SK-N-DZ (cell line): ENCODE measurements at regions not wholly inside any gene's neighbourhood (a gene's known extent, or its start where the extent isn't known, plus 50 kb on each side); places are given as distances from the start of the nearest gene placed in this dataset.
"Not testable (repeated sequence)": the region's sequence is repeated elsewhere in the genome, so short reads cannot be mapped to it uniquely, and the experiment has no call there.

ENCODE experiments used
- DNase-seq: peaks from one replicate; pipeline ENCODE4 v3.0.0-alpha.2; 2015; ENCODE audit warnings: low spot score
- small RNA-seq, 2 experiments: library from RNA; depleted of rRNA; stranded (forward); fragments of <200 nt; gene quantifications; one replicate each; pipeline ENCODE3, GENCODE V24; 2014

DNA sequence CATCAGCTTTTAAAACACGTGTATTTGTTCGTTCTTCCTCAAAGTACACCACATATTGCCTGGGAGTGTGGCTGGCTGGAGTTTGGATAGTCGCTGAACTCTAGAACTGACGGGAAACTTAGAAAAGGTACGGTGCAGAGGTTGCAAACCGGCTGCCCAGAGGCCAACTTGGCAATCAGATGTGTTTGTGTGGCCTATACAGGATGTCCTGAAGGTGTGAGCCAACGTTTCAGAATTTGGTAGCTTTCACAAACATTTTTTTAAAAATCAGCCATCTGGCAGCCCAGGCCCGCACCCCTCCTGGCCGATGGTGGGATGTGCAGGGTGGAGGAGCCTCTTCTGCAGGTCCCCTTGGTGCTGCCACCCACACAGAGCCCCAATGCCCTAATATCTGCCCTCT is 73.6 kb upstream of the SLC25A33 start:
- no peak for DNase-seq

- DNase-seq, result no peak
These were observed 72.2 kb upstream of the SLC25A33 start for GRCh38 chr1:9466780-9467758.

- not testable (repeated sequence) for DNase-seq
These were observed 69.4 kb upstream of the SLC25A33 start for GRCh38 chr1:9469882-9470281.

GRCh38 chr1:9471679-9472078 is 67.6 kb upstream of the SLC25A33 start:
- no peak for DNase-seq

GRCh38 chr1:9472386-9473031 is 66.8 kb upstream of the SLC25A33 start:
- DNase-seq, result no peak

DNA sequence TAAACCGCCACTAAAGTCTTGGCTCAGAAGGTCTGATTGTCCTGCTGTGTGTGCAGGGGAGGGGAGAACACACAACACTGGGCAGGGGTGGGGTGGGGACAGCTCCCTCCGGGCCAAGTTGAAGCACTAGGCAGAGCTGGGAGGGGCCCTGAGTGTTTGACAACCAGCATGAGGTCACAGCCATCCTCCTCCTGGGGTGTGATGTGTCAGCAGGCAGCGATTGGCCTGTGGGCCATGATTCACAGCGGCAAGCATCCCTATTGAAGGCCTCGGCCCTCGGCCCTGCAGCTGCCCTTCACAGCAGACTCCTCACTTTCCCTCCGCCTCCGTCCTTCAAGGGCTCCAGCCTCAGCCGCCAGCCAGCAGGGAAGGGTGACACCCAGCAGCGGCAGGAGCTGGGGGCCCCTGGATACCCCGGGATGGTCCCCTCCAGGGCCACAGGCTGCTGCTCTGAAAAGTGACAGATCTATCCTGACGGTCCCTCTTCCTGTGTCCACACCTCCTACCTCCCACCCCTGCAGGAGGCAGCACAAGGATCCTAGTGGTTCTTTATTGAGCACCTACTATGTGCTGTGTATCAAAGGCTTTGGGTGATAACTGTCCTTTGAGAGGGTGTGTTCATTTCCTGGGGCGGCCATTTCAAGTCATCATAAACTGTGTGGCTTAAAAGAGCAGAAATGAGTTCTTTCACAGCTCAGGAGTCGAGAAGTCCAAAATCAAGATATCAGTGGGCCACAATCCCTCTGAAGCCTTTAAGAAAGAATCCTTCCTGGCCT is 66.0 kb upstream of the SLC25A33 start:
- DNase-seq, result no peak

DNA sequence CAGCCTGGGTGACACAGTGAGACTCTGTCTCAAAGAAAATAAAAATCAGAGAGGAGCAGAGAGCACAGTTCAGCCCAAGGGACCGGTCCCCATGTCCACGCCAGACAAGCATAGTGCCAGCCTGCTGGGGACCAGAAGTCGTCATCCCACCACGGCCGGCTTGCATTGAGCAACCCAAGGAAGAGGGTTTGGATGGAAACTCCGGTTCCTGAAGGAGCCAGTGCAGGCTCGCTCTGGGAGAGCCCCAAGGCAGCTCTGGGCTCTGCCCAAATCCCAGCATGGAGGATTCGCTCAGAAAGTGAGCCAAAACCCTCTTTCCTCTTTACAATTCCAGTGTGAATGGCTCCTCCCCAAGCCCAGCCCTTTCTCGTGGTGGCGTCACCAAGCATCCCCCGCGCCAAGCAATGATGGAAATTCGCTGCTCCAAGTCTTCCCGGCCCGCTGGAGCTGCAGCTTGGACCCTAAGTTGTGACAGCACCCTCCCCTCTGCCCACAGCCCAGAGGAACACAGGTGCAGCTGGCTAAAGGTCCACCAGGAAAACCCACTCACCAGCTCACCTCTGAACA is 64.1 kb upstream of the SLC25A33 start:
- no peak for DNase-seq

GRCh38 chr1:9476790-9477463 is 62.3 kb upstream of the SLC25A33 start:
- DNase-seq, result no peak

- DNase-seq, result no peak
These were observed 61.7 kb upstream of the SLC25A33 start for GRCh38 chr1:9477535-9477934.

DNA sequence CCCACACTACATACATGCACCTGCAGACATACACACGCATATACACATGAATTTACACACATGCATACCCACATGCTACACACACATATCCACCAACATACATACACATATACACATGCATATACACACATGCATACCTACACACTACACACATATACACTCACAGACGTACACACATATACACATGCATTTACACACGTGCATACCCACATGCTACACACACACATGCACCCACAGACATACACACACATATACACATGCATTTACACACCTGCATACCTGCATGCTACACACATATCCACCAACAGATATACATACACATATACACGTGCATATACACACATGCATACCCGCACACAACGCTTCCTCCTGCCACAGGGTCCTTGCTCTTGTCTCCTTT is 61.2 kb upstream of the SLC25A33 start:
- no peak for DNase-seq

DNA sequence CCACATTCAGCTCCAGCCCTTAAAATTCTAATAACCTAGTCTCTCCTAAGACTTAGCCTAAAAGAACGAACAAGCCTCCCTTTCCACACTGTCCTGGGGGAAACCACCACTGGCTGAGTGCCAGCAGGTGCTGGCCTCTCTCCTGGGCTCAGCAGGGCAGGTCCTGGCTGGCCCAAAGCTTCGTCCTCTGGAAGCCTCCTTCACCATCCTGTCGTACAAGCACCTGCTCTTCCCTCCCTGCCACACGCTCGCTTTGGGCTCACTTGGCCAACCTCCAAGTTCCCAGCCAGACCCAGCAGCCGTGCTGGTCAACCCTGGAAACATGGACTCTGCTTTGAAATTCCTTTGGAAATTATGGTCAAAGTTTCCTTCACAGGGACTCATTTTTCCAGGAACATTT is 58.2 kb upstream of the SLC25A33 start:
- no peak for DNase-seq

- DNase-seq, result no peak
These were observed 56.9 kb upstream of the SLC25A33 start for GRCh38 chr1:9482403-9482802.

DNA sequence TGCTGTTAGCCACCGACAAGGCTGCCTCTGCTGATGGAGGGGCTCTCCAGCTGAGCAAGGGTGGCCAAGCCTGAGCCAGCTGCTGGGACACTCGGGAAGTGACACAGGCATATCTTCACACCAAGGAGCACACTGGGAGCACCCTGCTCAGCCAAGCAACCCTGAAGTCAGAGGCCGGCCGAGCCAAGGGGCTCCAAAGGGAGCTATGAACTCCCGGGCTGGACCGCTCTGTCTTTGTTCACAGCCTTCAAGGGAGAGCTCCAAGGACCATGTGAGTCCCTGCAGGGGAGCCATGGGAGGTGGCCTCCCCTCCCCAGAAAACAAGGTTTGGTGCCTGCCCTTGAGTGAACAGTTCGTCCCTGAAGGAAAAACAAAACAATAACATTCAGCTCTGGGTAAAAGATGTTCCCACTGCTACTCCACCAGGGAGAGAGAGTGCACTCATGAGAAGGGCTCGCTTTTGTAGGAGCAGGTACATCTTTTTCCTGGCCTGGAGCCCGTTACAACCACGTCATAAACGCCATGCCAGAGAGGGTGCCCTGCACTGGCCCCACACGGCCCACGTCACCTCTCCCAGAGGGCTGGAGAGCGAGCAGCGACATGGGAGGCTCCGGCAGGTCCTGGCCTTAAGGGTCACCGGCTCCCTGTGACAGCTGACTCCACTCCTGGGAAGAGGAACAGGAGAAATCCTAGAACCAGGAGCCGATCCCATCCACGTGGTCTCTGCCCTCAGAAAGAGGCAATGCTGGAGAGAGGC is 56.3 kb upstream of the SLC25A33 start:
- no peak for DNase-seq

- no peak for DNase-seq
These were observed 52.7 kb upstream of the SLC25A33 start for GRCh38 chr1:9486466-9487140.

Small RNAs in the stretch of these regions (small RNA-seq; reads per million reads assigned to genes)
- gene RNA5SP40, result 0 reads per million in 2 experiments
